CD4-positive, CD25-positive, alpha-beta regulatory T cell (primary cell): ENCODE measurements at regions not wholly inside any gene's neighbourhood (a gene's known extent, or its start where the extent isn't known, plus 50 kb on each side); places are given as distances from the start of the nearest gene placed in this dataset.

Source experiments
- ATAC-seq, 2 donors: fragments of 150-1000 bp; cut with Tn5 transposase; one replicate each; pipeline ENCODE4 v1.10.0; 2021; ENCODE audit warnings: low read depth in 2 of 2, moderate number of reproducible peaks in 2 of 2, moderate library complexity in 1 of 2
- DNase-seq, 3 donors: peaks; one replicate each; pipeline versions ENCODE4 v3.0.0 to v3.0.0-alpha.2; 2012 to 2022; ENCODE audit warnings: mixed read lengths in 1 of 3
- H3K27ac ChIP-seq: one replicate; pipeline ENCODE4 v1.7.0; 2013; ENCODE audit warnings: mild to moderate bottlenecking, low read length; ENCODE audit not compliant: insufficient read depth, poor library complexity, severe bottlenecking
- H3K27me3 ChIP-seq: one replicate; pipeline ENCODE4 v1.7.0; 2013; ENCODE audit warnings: low read length; ENCODE audit not compliant: control insufficient read depth, insufficient read depth
- H3K36me3 ChIP-seq: one replicate; pipeline ENCODE4 v1.7.0; 2013; ENCODE audit warnings: mild to moderate bottlenecking, low read length, moderate library complexity; ENCODE audit not compliant: control insufficient read depth, insufficient read depth
- H3K4me1 ChIP-seq: 2 replicates; pipeline ENCODE4 v1.7.0; 2013; ENCODE audit warnings: mild to moderate bottlenecking, low read length; ENCODE audit not compliant: insufficient read depth, control insufficient read depth, poor library complexity, severe bottlenecking
- H3K4me3 ChIP-seq: one replicate; pipeline ENCODE4 v1.7.0; 2013; ENCODE audit warnings: low read depth, mild to moderate bottlenecking, low read length, moderate library complexity
- H3K9me3 ChIP-seq, 2 experiments: 1 replicate in 1 of 2; 2 replicates in 1 of 2; pipeline ENCODE4 v1.7.0; 2013; ENCODE audit warnings: low read length in 2 of 2, mild to moderate bottlenecking in 1 of 2, moderate library complexity in 1 of 2; ENCODE audit not compliant: control insufficient read depth in 2 of 2
- H3K27ac Mint-ChIP-seq, 3 donors: one replicate each; pipeline ENCODE4 v1.8.0; 2020 to 2022; ENCODE audit warnings: mild to moderate bottlenecking in 3 of 3, mixed read lengths in 3 of 3, moderate library complexity in 2 of 3
- H3K27me3 Mint-ChIP-seq: one replicate; pipeline ENCODE4 v1.8.0; 2022; ENCODE audit warnings: mild to moderate bottlenecking, mixed read lengths
- H3K36me3 Mint-ChIP-seq: one replicate; pipeline ENCODE4 v1.8.0; 2020; ENCODE audit warnings: mixed read lengths
- H3K4me1 Mint-ChIP-seq, 4 donors: one replicate each; pipeline ENCODE4 v1.8.0; 2020 to 2022; ENCODE audit warnings: mixed read lengths in 4 of 4, mild to moderate bottlenecking in 1 of 4
- H3K4me3 Mint-ChIP-seq, 4 donors: one replicate each; pipeline ENCODE4 v1.8.0; 2020 to 2022; ENCODE audit warnings: mild to moderate bottlenecking in 4 of 4, mixed read lengths in 4 of 4, moderate library complexity in 3 of 4
- H3K9me3 Mint-ChIP-seq, 7 donors: one replicate each; pipeline ENCODE4 v1.8.0; 2020 to 2022; ENCODE audit warnings: mixed read lengths in 7 of 7, mild to moderate bottlenecking in 3 of 7, moderate library complexity in 2 of 7

GRCh38 chr2:134107402-134107801 is 146.5 kb upstream of the MGAT5 start:
- Histone ChIP-seq H3K27ac (no peak overlapping the region), H3K27me3 (no peaks in the 10 kb centered on the region), H3K4me1 (no peaks in the 10 kb centered on the region), H3K36me3 (no peaks in the 10 kb centered on the region), H3K9me3 (no peaks in the 10 kb centered on the region), H3K4me3 (no peak overlapping the region)
- Mint-ChIP-seq H3K27ac (peak overlapping the region in 1 of 3 donors; percentile 12), H3K4me3 (no peak overlapping the region), H3K4me1 (peaks cover 0 to 16% (median 11%) of the 10 kb centered on the region in 4 donors), H3K27me3 (peaks cover 9% of the 10 kb centered on the region), H3K36me3 (no peaks in the 10 kb centered on the region), H3K9me3 (peaks cover 0 to 5% (median 0%) of the 10 kb centered on the region in 7 donors)
- no peak for ATAC-seq
- DNase-seq = no peak

- peaks cover 0 to 16% (median 11%) of the 10 kb centered on the region in 4 donors for H3K4me1 Mint-ChIP-seq
- Histone ChIP-seq H3K4me1 (no peaks in the 10 kb centered on the region), H3K4me3 (no peak overlapping the region), H3K36me3 (no peaks in the 10 kb centered on the region), H3K27ac (no peak overlapping the region), H3K27me3 (no peaks in the 10 kb centered on the region), H3K9me3 (no peaks in the 10 kb centered on the region)
- no peaks in the 10 kb centered on the region for H3K36me3 Mint-ChIP-seq
- H3K27ac Mint-ChIP-seq = peak overlapping the region in 1 of 3 donors; percentile 12
- ATAC-seq = no peak
- DNase-seq = no peak
- H3K4me3 Mint-ChIP-seq = no peak overlapping the region
- H3K9me3 Mint-ChIP-seq = peaks cover 0 to 5% (median 0%) of the 10 kb centered on the region in 7 donors
- peaks cover 11% of the 10 kb centered on the region for H3K27me3 Mint-ChIP-seq
These were observed 145.8 kb upstream of the MGAT5 start for GRCh38 chr2:134108113-134108512.

GRCh38 chr2:134109246-134109645 is 144.6 kb upstream of the MGAT5 start:
- Mint-ChIP-seq H3K36me3 (no peaks in the 10 kb centered on the region), H3K4me3 (no peak overlapping the region), H3K27ac (no peak overlapping the region), H3K4me1 (peaks cover 0 to 12% (median 9%) of the 10 kb centered on the region in 4 donors), H3K9me3 (peaks cover 0 to 5% (median 0%) of the 10 kb centered on the region in 7 donors), H3K27me3 (peaks cover 15% of the 10 kb centered on the region)
- ATAC-seq = no peak
- H3K27ac ChIP-seq = no peak overlapping the region
- H3K36me3 ChIP-seq = no peaks in the 10 kb centered on the region
- no peaks in the 10 kb centered on the region for H3K9me3 ChIP-seq
- H3K4me3 ChIP-seq = no peak overlapping the region
- H3K27me3 ChIP-seq = no peaks in the 10 kb centered on the region
- DNase-seq = no peak
- no peaks in the 10 kb centered on the region for H3K4me1 ChIP-seq

GRCh38 chr2:134109725-134110124 is 144.1 kb upstream of the MGAT5 start:
- H3K27me3 Mint-ChIP-seq = peaks cover 15% of the 10 kb centered on the region
- DNase-seq = no peak
- no peaks in the 10 kb centered on the region for H3K36me3 ChIP-seq

GRCh38 chr2:134110532-134110931 is 143.3 kb upstream of the MGAT5 start:
- no peaks in the 10 kb centered on the region for H3K4me1 Mint-ChIP-seq
- H3K27me3 Mint-ChIP-seq = peaks cover 15% of the 10 kb centered on the region
- no peaks in the 10 kb centered on the region for H3K36me3 Mint-ChIP-seq
- no peak overlapping the region for H3K27ac ChIP-seq
- DNase-seq (no peak), ATAC-seq (no peak)
- no peaks in the 10 kb centered on the region for H3K36me3 ChIP-seq
- peaks cover 0 to 1% (median 0%) of the 10 kb centered on the region in 7 donors for H3K9me3 Mint-ChIP-seq
- H3K4me3 Mint-ChIP-seq = no peak overlapping the region
- H3K27me3 ChIP-seq = no peaks in the 10 kb centered on the region
- H3K4me1 ChIP-seq = no peaks in the 10 kb centered on the region
- H3K27ac Mint-ChIP-seq = no peak overlapping the region
- H3K9me3 ChIP-seq = no peaks in the 10 kb centered on the region
- no peak overlapping the region for H3K4me3 ChIP-seq

More at GRCh38 chr2:134109725-134110124, 144.1 kb upstream of the MGAT5 start:
- Mint-ChIP-seq H3K36me3 (no peaks in the 10 kb centered on the region), H3K27ac (no peak overlapping the region), H3K9me3 (peaks cover 0 to 4% (median 0%) of the 10 kb centered on the region in 7 donors), H3K4me3 (no peak overlapping the region), H3K4me1 (peaks cover 0 to 7% (median 5%) of the 10 kb centered on the region in 4 donors)
- Histone ChIP-seq H3K4me1 (no peaks in the 10 kb centered on the region), H3K9me3 (no peaks in the 10 kb centered on the region), H3K4me3 (no peak overlapping the region), H3K27me3 (no peaks in the 10 kb centered on the region), H3K27ac (no peak overlapping the region)
- ATAC-seq = no peak

GRCh38 chr2:134117676-134118075 is 136.2 kb upstream of the MGAT5 start:
- no peak for DNase-seq
- Histone ChIP-seq H3K9me3 (no peaks in the 10 kb centered on the region), H3K36me3 (no peaks in the 10 kb centered on the region), H3K27ac (no peak overlapping the region), H3K4me1 (peaks cover 26% of the 10 kb centered on the region), H3K4me3 (no peak overlapping the region), H3K27me3 (no peaks in the 10 kb centered on the region)
- no peak overlapping the region for H3K4me3 Mint-ChIP-seq
- ATAC-seq = no peak
- no peaks in the 10 kb centered on the region for H3K36me3 Mint-ChIP-seq
- H3K4me1 Mint-ChIP-seq = peaks cover 11 to 30% (median 23%) of the 10 kb centered on the region in 4 donors
- no peak overlapping the region for H3K27ac Mint-ChIP-seq
- peaks cover 13% of the 10 kb centered on the region for H3K27me3 Mint-ChIP-seq
- H3K9me3 Mint-ChIP-seq = peaks cover 0 to 1% (median 0%) of the 10 kb centered on the region in 7 donors

GRCh38 chr2:134118279-134119116 is 135.4 kb upstream of the MGAT5 start:
- Histone ChIP-seq H3K27me3 (no peaks in the 10 kb centered on the region), H3K4me3 (peak overlapping the region; percentile 85), H3K36me3 (no peaks in the 10 kb centered on the region), H3K9me3 (no peaks in the 10 kb centered on the region), H3K27ac (no peak overlapping the region), H3K4me1 (peaks cover 34% of the 10 kb centered on the region)
- peak overlapping the region in 2 of 3 donors; percentile 2 to 64 for H3K27ac Mint-ChIP-seq
- no peaks in the 10 kb centered on the region for H3K9me3 Mint-ChIP-seq
- H3K36me3 Mint-ChIP-seq = no peaks in the 10 kb centered on the region
- peak overlapping the region; percentile 96 to 99 (median 98) for H3K4me3 Mint-ChIP-seq
- H3K27me3 Mint-ChIP-seq = peaks cover 7% of the 10 kb centered on the region
- ATAC-seq (peak; percentile 50 to 54), DNase-seq (peak; percentile 68 to 88 (median 83))
- H3K4me1 Mint-ChIP-seq = peaks cover 13 to 38% (median 30%) of the 10 kb centered on the region in 4 donors
